Activated CD8-positive, alpha-beta memory T cell treated with anti-CD3 and anti-CD28 coated beads for 24 hours (primary cell): ENCODE measurements at regions not wholly inside any gene's neighbourhood (a gene's known extent, or its start where the extent isn't known, plus 50 kb on each side); places are given as distances from the start of the nearest gene placed in this dataset.
"Not testable (repeated sequence)": the region's sequence is repeated elsewhere in the genome, so short reads cannot be mapped to it uniquely, and the experiment has no call there.

Source experiments
- DNase-seq: peaks from one replicate; pipeline ENCODE4 v3.0.0-alpha.2; 2020

- DNase-seq: no peak
These were observed 476.6 kb downstream of the IRS2 start for GRCh38 chr13:109309625-109310363.

DNA sequence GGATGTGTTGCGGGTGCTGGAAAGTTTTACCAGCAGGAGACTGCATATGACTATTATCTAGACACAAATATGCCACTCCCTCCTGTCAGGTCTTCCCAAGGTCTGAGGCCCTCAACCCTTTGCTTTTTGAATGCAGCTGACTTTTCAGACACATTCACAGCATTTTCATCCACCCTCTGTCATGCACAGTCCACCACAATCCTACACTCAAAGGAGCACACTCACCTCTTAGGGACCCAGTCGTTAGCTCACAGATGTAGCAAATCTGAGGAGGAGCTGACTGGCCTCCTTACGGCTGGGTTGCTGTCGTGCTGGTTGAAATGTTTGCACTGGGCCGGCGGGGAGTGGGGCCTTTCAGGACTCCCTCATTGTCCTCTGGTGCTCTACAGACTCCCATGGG lies 479.4 kb downstream of the IRS2 start:
- DNase-seq: no peak

GRCh38 chr13:109301726-109302125 lies 484.7 kb downstream of the IRS2 start:
- DNase-seq: no peak

GRCh38 chr13:109301276-109301675 lies 485.1 kb downstream of the IRS2 start:
- DNase-seq: no peak

GRCh38 chr13:109297628-109298027 lies 488.8 kb downstream of the IRS2 start:
- no peak for DNase-seq

DNA sequence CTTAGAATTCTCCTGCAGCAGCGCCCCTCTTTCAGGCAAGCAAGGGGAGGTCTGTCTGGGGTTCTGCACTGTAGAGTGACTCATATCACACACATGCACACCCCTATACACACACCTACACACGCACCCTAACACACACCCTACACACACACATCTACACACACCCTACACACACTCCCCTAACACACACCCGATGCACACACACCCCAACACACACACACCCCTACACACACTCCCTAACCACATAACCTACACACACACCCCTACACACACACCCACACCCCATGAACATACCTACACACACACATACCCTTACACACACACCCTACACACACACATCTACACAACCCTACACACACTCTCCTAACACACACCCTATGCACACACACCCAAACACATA lies 493.2 kb downstream of the IRS2 start:
- DNase-seq: no peak

GRCh38 chr13:109288151-109288709 lies 498.2 kb downstream of the IRS2 start:
- no peak for DNase-seq

GRCh38 chr13:109287553-109287952 lies 498.8 kb downstream of the IRS2 start:
- DNase-seq: no peak

DNA sequence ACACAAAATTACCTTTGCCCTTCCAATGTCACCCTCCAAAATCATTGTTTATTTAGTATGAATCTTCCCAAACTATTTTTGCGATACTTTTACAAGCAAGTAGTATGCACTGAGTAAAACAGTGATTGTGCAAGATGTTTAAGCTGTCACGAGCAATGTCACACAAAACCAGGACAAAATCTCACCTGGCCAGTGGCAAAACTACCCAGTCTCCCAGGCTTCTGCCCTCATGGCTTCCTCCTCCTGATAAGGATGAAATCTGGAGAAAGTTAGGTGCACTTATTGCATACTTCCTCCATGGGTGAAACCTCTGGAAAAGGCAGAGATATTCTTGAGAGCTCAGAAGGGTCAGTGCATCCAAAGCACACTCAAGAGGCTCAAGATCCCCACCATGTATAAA lies 500.8 kb downstream of the IRS2 start:
- DNase-seq: no peak

GRCh38 chr13:109281903-109282635 lies 504.3 kb downstream of the IRS2 start:
- no peak for DNase-seq

DNA sequence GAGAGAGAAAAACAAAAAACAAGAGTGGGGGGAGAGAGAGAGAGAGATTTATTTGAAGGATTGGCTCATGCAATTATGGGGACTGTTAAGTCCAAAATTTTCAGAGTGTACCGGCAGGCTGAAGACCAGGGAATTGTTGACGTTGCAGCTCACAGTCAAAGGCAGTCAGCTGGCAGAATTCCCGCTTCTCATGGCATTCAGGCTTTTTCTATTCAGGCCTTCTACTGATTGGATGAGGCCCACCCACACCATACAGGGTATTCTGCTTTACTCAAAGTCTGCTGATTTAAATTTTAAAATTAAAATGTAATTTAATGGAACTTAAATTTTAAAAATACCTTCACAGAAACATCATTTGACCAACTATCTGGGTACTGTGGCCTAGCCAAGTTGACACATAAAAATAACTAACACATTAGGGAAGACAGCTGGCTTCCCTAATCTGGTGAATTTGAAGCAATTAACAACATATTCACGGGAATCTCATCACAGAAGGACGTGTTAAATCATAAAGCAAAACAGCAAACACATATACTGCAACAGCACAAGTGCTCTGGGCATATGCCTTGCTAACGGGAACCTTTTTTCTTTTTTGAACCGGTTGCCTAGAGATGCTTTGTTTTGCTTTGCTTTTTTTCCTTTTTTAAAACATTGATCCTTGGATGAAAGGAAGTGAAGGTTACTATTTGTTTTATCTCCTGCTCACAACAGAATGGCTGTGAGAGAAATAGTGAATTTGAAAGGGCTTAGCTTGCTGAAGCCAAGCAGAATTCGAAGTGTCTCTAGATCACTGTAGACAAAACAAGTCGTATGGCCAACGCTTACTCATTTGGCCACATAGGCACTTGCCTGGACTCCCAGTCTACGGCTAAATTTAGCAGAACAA lies 505.1 kb downstream of the IRS2 start:
- no peak for DNase-seq

GRCh38 chr13:109276261-109276660 lies 510.1 kb downstream of the IRS2 start:
- DNase-seq: no peak

GRCh38 chr13:109275852-109276251 lies 510.5 kb downstream of the IRS2 start:
- DNase-seq: no peak

- DNase-seq: no peak
These were observed 511.1 kb downstream of the IRS2 start for GRCh38 chr13:109275139-109275745.

DNA sequence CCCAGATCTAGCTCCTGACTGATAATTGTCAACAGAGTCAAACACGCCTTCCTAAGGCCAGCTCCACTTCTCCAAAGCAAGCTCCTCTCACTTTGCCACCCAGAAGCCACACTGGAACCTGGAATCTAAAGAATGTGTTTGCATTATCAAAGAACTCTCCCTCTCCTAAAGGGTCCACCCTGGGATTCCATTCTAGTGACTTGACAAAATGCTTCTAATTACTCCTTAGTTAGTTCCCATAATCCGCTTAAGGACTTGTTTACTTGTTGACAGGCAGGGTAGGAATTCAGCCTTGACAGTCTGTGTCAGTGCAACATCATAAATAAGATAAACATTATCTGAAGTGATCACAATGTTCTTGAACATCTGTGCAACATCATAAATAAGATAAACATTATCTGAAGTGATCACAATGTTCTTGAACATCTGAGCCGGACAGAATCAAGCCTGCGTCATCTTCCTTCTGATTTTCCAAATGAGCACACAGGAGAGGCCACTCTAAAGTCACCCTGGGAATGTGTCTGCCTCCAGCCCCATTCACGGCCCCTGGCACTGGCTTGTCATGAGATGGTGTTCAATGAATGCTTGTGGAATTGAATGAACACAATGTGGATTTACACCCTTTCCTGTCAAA lies 512.1 kb downstream of the IRS2 start:
- DNase-seq: no peak

DNA sequence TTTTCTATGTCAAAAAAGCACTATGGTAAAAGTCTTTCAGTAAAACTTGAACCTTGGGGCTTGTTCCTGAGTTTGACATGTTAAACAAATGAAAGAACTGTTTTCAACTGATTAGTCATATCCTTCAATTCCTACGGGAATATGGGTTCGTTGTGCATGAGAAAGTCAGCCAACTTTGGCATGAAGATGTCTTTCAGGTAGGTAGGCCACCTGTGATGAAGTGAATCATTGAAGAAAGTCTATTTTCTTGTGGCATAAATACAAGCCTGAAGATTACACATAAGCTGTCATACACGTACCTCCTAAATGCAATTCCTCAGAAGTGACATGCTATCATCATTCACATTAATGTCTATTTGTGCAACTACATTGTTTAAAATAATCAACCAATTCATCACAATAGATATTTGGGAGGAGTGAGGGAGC lies 513.0 kb downstream of the IRS2 start:
- DNase-seq: no peak

DNA sequence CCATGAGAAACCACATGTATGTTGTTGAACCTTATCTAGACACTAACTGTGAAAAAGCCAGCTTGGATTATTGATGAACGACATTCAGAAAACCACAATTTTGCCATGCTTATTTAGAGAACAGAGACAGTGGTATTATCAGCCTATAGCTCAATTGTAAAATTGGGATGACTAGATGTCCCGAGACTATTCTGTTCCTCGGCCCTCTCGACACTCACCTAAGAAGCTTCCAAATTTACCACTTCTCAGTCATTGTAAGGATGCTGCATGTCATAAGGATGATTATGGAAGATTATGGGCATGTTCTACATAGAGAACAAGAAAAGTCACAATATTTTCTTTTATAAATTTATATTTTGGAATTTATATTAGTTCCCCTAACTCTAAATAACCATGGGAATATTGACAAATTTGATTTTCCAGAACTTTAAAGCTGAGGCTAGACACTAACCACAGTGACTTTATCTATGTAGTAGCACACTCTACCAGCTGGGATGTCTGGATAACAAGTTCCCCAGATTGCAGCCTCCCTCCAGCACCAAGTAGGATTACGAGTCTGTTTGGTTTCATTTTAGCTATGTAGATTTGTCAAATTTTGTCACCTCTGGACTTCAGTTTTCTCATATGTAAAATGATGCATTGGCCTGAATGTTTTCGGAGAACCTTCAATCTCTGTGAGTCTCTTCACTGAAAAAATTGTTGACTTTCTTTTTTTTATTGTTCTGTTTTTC lies 513.6 kb downstream of the IRS2 start:
- DNase-seq: no peak

- DNase-seq: no peak
These were observed 514.5 kb downstream of the IRS2 start for GRCh38 chr13:109271555-109272541.

GRCh38 chr13:109271061-109271460 lies 515.3 kb downstream of the IRS2 start:
- DNase-seq: no peak

DNA sequence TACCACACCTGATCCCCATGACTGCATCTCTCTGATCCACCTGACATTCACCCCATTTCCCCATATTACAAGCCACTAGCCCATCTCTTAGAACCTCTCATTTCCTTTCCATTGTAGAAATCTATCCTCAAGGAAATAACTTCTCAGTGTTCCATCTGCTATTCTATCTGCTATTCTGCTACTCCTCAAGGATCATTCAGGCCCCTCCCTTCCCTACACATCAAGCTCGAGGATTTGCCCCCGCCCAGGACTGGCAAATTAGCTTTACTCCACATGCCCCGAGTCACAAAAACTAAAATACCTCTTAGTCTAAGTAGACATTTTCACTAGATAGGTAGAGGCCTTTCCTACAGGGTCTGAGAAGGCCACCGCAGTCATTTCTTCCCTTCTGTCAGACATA lies 517.0 kb downstream of the IRS2 start:
- not testable (repeated sequence) for DNase-seq
